Activated B cell treated with CpG ODN at 0.5 μM for 24 hours (primary cell): ENCODE measurements at regions not wholly inside any gene's neighbourhood (a gene's known extent, or its start where the extent isn't known, plus 50 kb on each side); places are given as distances from the start of the nearest gene placed in this dataset.

Source experiments
- ATAC-seq: fragments of 200-7000 bp; cut with Tn5 transposase; one replicate; pipeline ENCODE4 v1.10.0; 2021; ENCODE audit warnings: low read depth, mild to moderate bottlenecking, moderate library complexity
- CTCF ChIA-PET: fragments of 350-600 bp; sonication (Branson Sonifier 250); formaldehyde crosslinking; loops from one replicate; lab custom pipeline; 2021; ENCODE audit warnings: antibody characterized with exemption; lab: Charles Lee
- POLR2A ChIA-PET: fragments of 350-600 bp; sonication (Branson Sonifier 250); formaldehyde crosslinking; loops from one replicate; lab custom pipeline; 2021; ENCODE audit warnings: antibody characterized with exemption; lab: Charles Lee
- DNase-seq: peaks from one replicate; pipeline ENCODE4 v3.0.0; 2022
- H3K27ac Mint-ChIP-seq: one replicate; pipeline ENCODE4 v1.8.0; 2020; ENCODE audit warnings: mixed read lengths
- H3K27me3 Mint-ChIP-seq: one replicate; pipeline ENCODE4 v1.8.0; 2021; ENCODE audit warnings: mixed read lengths
- H3K36me3 Mint-ChIP-seq: one replicate; pipeline ENCODE4 v1.8.0; 2021; ENCODE audit warnings: low read depth, mixed read lengths
- H3K4me1 Mint-ChIP-seq: one replicate; pipeline ENCODE4 v1.8.0; 2021; ENCODE audit warnings: mixed read lengths
- H3K4me3 Mint-ChIP-seq: one replicate; pipeline ENCODE4 v1.8.0; 2020; ENCODE audit warnings: mild to moderate bottlenecking, mixed read lengths
- H3K9me3 Mint-ChIP-seq: one replicate; pipeline ENCODE4 v1.8.0; 2020; ENCODE audit warnings: mixed read lengths
- intact Hi-C: fragments of 100-400 bp; cut with micrococcal nuclease; formaldehyde crosslinking; loops from one replicate; pipeline ENCODE4 v1.15.1; 2024
- TF ChIP-seq, protein P1 (sequence below): fragments of 200-600 bp; IDR thresholded peaks from one replicate; pipeline ENCODE4 v1.8.0; 2022; ENCODE audit warnings: antibody characterized with exemption, mild to moderate bottlenecking

DNA sequence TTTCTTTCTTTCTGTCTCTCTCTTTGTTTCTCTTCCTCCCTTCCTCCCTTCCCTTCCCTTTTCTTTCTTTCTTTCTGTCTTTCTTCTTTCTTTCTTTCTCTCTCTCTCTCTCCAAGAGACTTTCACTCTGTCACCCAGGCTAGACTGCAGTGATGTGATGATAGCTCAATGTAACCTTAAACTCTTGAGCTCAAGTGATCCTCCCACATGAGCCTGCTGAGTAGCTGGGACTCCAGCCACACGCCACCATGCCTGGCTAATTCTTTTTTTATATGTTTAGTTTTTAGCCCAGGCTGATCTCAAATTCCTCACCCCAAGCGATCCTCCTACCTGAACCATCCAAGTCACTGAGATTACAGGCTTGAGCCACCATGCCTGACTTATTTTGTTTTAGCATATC, 64.3 kb upstream of the EMCN start:
- intact Hi-C loops = no loop called here
- ChIA-PET POLR2A (no interaction called here), CTCF (no interaction called here)
- no peak for ATAC-seq
- no peak overlapping the region for H3K27ac Mint-ChIP-seq
- peaks cover 10% of the 10 kb centered on the region for H3K27me3 Mint-ChIP-seq
- no peaks in the 10 kb centered on the region for H3K4me1 Mint-ChIP-seq
- no peak overlapping the region for H3K4me3 Mint-ChIP-seq
- DNase-seq = no peak
- TF ChIP-seq, protein P1, sequence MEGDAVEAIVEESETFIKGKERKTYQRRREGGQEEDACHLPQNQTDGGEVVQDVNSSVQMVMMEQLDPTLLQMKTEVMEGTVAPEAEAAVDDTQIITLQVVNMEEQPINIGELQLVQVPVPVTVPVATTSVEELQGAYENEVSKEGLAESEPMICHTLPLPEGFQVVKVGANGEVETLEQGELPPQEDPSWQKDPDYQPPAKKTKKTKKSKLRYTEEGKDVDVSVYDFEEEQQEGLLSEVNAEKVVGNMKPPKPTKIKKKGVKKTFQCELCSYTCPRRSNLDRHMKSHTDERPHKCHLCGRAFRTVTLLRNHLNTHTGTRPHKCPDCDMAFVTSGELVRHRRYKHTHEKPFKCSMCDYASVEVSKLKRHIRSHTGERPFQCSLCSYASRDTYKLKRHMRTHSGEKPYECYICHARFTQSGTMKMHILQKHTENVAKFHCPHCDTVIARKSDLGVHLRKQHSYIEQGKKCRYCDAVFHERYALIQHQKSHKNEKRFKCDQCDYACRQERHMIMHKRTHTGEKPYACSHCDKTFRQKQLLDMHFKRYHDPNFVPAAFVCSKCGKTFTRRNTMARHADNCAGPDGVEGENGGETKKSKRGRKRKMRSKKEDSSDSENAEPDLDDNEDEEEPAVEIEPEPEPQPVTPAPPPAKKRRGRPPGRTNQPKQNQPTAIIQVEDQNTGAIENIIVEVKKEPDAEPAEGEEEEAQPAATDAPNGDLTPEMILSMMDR = no peak
- no peaks in the 10 kb centered on the region for H3K9me3 Mint-ChIP-seq
- H3K36me3 Mint-ChIP-seq = no peaks in the 10 kb centered on the region

DNA sequence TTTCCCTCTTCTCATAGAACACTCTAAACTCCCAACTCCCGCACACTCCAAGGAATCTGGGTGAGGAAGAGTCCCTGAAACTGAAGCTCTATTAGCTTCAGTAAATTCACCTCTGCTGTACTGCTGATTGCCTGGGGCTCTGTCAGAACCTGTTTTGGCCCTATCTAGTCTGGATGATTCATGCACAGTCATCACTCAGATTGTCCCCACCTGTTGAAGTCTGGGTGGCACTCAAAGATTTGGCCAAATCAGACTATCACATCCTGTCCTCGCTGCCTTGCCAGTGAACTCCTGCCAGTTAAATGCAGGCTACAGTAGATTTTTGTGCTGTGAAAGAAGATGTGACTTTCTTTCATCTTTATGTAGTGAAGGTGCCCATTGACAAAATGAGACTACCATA, 63.5 kb upstream of the EMCN start:
- TF ChIP-seq, protein P1 = no peak

DNA sequence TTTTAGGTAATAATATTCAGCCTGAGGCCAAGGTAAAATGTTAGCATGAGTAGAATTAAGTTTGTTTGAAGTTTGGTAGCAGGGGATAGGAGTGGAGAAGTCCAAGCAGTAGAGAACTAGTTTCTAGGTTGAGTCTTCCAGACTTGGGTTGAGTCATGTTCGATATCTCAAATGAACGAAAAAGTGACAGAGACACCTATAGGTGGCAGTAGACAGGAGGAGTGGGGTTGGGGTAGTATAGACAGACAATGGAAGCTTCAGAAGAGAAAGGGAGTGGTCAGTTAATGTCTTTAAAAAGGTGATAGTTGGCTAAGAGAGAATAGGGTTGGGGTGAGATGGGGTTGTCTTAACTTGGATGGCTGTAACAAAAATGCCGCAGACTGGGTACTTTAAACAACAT, 58.7 kb upstream of the EMCN start:
- H3K27me3 Mint-ChIP-seq = peaks cover 2% of the 10 kb centered on the region
- no peaks in the 10 kb centered on the region for H3K9me3 Mint-ChIP-seq
- ChIA-PET CTCF (no interaction called here), POLR2A (no interaction called here)
- DNase-seq = no peak
- H3K27ac Mint-ChIP-seq = no peak overlapping the region
- no peaks in the 10 kb centered on the region for H3K4me1 Mint-ChIP-seq
- no peaks in the 10 kb centered on the region for H3K36me3 Mint-ChIP-seq
- no peak for ATAC-seq
- TF ChIP-seq, protein P1 = no peak
- H3K4me3 Mint-ChIP-seq = no peak overlapping the region
- intact Hi-C loops = no loop called here

More for the DNA sequence above, 63.5 kb upstream of the EMCN start:
- CTCF ChIA-PET = no interaction called here
- Mint-ChIP-seq H3K4me3 (no peak overlapping the region), H3K4me1 (no peaks in the 10 kb centered on the region), H3K27me3 (peaks cover 8% of the 10 kb centered on the region), H3K9me3 (no peaks in the 10 kb centered on the region), H3K27ac (no peak overlapping the region), H3K36me3 (no peaks in the 10 kb centered on the region)
- POLR2A ChIA-PET = no interaction called here
- intact Hi-C loops = no loop called here
- no peak for DNase-seq
- no peak for ATAC-seq

DNA sequence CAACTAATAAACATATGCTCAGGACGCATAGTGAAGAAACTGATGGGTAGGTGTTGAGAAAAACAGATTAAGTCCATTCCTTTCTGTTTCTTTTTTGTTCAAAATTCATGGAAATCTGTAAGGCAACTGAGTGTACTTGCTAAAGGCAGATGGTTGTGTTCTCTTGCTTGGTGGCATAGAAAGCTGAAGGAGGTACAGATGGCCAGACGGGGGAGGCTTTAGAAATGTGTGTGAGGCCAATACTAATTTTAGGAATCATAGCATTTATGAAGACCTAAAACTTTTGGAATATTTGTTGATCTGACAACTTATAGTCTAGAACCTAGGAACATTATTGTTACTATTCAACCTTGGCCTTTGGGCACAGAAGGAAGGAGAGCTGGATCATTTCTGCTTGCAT, 56.8 kb upstream of the EMCN start:
- H3K27ac Mint-ChIP-seq = no peak overlapping the region
- intact Hi-C loops = no loop called here
- CTCF ChIA-PET = no interaction called here
- no peaks in the 10 kb centered on the region for H3K4me1 Mint-ChIP-seq
- H3K27me3 Mint-ChIP-seq = peaks cover 2% of the 10 kb centered on the region
- TF ChIP-seq, protein P1 = no peak
- DNase-seq (no peak), ATAC-seq (no peak)
- no peak overlapping the region for H3K4me3 Mint-ChIP-seq
- H3K9me3 Mint-ChIP-seq = no peaks in the 10 kb centered on the region
- H3K36me3 Mint-ChIP-seq = no peaks in the 10 kb centered on the region
- POLR2A ChIA-PET = no interaction called here

DNA sequence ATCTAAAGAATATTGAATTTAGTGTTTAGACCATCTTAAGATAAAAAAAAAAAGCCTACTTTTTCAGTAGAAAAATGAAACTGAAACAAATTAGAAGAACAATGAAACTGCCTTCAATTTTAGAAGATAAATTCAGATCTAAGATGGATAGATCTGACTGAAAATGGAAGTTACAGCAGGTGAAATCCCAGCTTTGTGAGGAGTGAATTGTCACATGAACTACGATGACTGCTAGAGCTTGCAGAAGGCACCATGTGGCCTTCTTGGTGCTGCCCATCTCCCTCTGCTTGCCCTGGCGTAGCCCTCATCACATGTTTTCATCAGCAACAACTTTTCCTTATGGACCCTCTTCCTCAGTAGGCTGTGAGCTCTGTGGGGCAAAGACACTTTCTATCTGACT, 51.4 kb upstream of the EMCN start:
- Mint-ChIP-seq H3K9me3 (no peaks in the 10 kb centered on the region), H3K27ac (no peak overlapping the region), H3K36me3 (no peaks in the 10 kb centered on the region), H3K4me3 (no peak overlapping the region), H3K4me1 (peaks cover 22% of the 10 kb centered on the region), H3K27me3 (no peaks in the 10 kb centered on the region)
- intact Hi-C loops = no loop called here
- DNase-seq (no peak), ATAC-seq (no peak)
- ChIA-PET CTCF (no interaction called here), POLR2A (no interaction called here)
- TF ChIP-seq, protein P1 = no peak
